ENCODE measurements at regions not wholly inside any gene's neighbourhood (a gene's known extent, or its start where the extent isn't known, plus 50 kb on each side); places are given as distances from the start of the nearest gene placed in this dataset.

GRCh38 chr16:82373976-82374375, 204.0 kb upstream of the MPHOSPH6 start:
- Histone ChIP-seq H3K27ac (ENCODE audit: insufficient read depth, low read length) (no peak overlapping the region), H3K79me1 (ENCODE audit: low read depth in 1 of 2, low read length in 2 of 2) (no peaks in the 10 kb centered on the region), H2AK5ac (ENCODE audit: low read depth, low read length) (no peak overlapping the region), H4K8ac (ENCODE audit: low read depth in 2 of 2, low read length in 2 of 2) (no peak overlapping the region), H2BK5ac (ENCODE audit: low read depth, low read length, poor library complexity, severe bottlenecking) (no peak overlapping the region), H4K20me1 (ENCODE audit: insufficient read depth, low read length) (no peaks in the 10 kb centered on the region), H3K56ac (ENCODE audit: extremely low read depth, insufficient read depth, low read length) (no peak overlapping the region), H3K4me2 (ENCODE audit: low read depth, low read length) (no peak overlapping the region), H3K18ac (ENCODE audit: low read depth, low read length) (no peak overlapping the region), H3K9ac (ENCODE audit: low read depth, low read length) (no peak overlapping the region), H4K5ac (ENCODE audit: low read depth, low read length) (no peak overlapping the region), H3K4me1 (ENCODE audit: control insufficient read depth, insufficient read depth, low read length) (no peaks in the 10 kb centered on the region), H4K91ac (ENCODE audit: insufficient read depth, low read depth, low read length) (no peak overlapping the region), H2AK9ac (replicated peaks; ENCODE audit: low read depth, low read length, poor library complexity) (no peak overlapping the region), H2BK20ac (ENCODE audit: low read depth, low read length) (no peak overlapping the region), H3K23ac (ENCODE audit: low read depth, low read length) (no peak overlapping the region), H3K36me3 (ENCODE audit: control insufficient read depth, insufficient read depth, low read length) (no peaks in the 10 kb centered on the region), H3K27me3 (ENCODE audit: control insufficient read depth, insufficient read depth, low read length) (no peaks in the 10 kb centered on the region), H3K9me3 (ENCODE audit: control insufficient read depth, insufficient read depth, low read length) (no peaks in the 10 kb centered on the region), H2BK120ac (ENCODE audit: low read depth, low read length) (no peak overlapping the region), H3K14ac (replicated peaks; ENCODE audit: low read depth, low read length) (no peak overlapping the region), H3K4ac (ENCODE audit: low read depth, low read length) (no peak overlapping the region), H2BK15ac (ENCODE audit: low read depth, low read length) (no peak overlapping the region), H2AFZ (replicated peaks; ENCODE audit: low read length, poor library complexity) (no peak overlapping the region), H3K9me1 (ENCODE audit: insufficient read depth, low read length) (no peaks in the 10 kb centered on the region), H3K4me3 (ENCODE audit: insufficient read depth, low read depth, low read length) (no peak overlapping the region)
- ATAC-seq (ENCODE audit: low read depth) = no peak
- ChIA-PET POLR2A (ENCODE audit: unreplicated experiment) (no interaction called here), CTCF (no interaction called here)
- WGBS, 2 experiments (ENCODE audit: extremely low coverage in 2 of 2, insufficient read length in 1 of 2) = no CpG with 5 or more reads among the region's 2 CpGs
- dilution Hi-C loops (cut with HindIII; ENCODE audit: low sequenced_read_pairs, unreplicated experiment) = no loop called here
- BruUV-seq (replicated peaks) = no TSS peak
- TF ChIP-seq CEBPB (IDR thresholded peaks at IDR 0.05; ENCODE audit: low read depth, low read length) = no peak
- no peak for TF ChIP-seq RAD21 (IDR thresholded peaks at IDR 0.05; ENCODE audit: low read length)
- TF ChIP-seq SMC3 (IDR thresholded peaks at IDR 0.05; ENCODE audit: low read depth, low read length) = no peak
- TF ChIP-seq MXI1 (IDR thresholded peaks at IDR 0.05; ENCODE audit: borderline replicate concordance, low read depth, low read length) = no peak
- no peak for TF ChIP-seq MAZ (IDR thresholded peaks at IDR 0.05; ENCODE audit: borderline replicate concordance, low read depth, low read length)
- TF ChIP-seq BHLHE40 (IDR thresholded peaks at IDR 0.05; ENCODE audit: low read depth, low read length) = no peak
- TF ChIP-seq CHD1 (IDR thresholded peaks at IDR 0.05; ENCODE audit: low read depth, low read length) = no peak
- TF ChIP-seq RCOR1 (IDR thresholded peaks at IDR 0.05; ENCODE audit: insufficient replicate concordance, low read length) = no peak
- no peak for TF ChIP-seq NFE2L2 (IDR thresholded peaks at IDR 0.05; ENCODE audit: low read depth, low read length)
- no peak for TF ChIP-seq RFX5 (IDR thresholded peaks at IDR 0.05; ENCODE audit: low read depth, low read length)
- TF ChIP-seq CTCF (conservative IDR thresholded peaks at IDR 0.05; ENCODE audit: low read depth, low read length) = no peak
- no peak for TF ChIP-seq FOS (IDR thresholded peaks at IDR 0.05; ENCODE audit: low read depth, low read length)
- TF ChIP-seq USF2 (IDR thresholded peaks at IDR 0.05; ENCODE audit: low read depth, low read length) = no peak
- TF ChIP-seq POLR2A (IDR thresholded peaks at IDR 0.05; ENCODE audit: low read depth, low read length) = no peak
- TF ChIP-seq MAFK (IDR thresholded peaks at IDR 0.05; ENCODE audit: low read depth, low read length) = no peak
- TF ChIP-seq ELK1 (IDR thresholded peaks at IDR 0.05; ENCODE audit: borderline replicate concordance, low read depth, low read length) = no peak
- in situ Hi-C loops (cut with MboI; ENCODE audit: low sequenced_read_pairs) = no loop called here
- intact Hi-C loops (cut with micrococcal nuclease) = no loop called here
- no peak for DNase-seq
